HG02840 (cell line): ENCODE measurements at regions not wholly inside any gene's neighbourhood (a gene's known extent, or its start where the extent isn't known, plus 50 kb on each side); places are given as distances from the start of the nearest gene placed in this dataset.

Source experiments
- ATAC-seq: cut with Tn5 transposase; IDR thresholded peaks from one replicate; pipeline ENCODE4 v1.9.1; 2021; ENCODE audit warnings: mild to moderate bottlenecking, moderate library complexity, moderate number of reproducible peaks; ENCODE audit not compliant: unreplicated experiment, low FRiP score

GRCh38 chr18:39661856-39662366 lies 2096.3 kb upstream of the CELF4 start:
- no peak for ATAC-seq

- ATAC-seq: no peak
These were observed 2094.5 kb upstream of the CELF4 start for GRCh38 chr18:39660141-39660540.

- no peak for ATAC-seq
These were observed 2089.7 kb upstream of the CELF4 start for GRCh38 chr18:39655341-39655740.

- no peak for ATAC-seq
These were observed 2087.6 kb upstream of the CELF4 start for GRCh38 chr18:39653221-39653620.

GRCh38 chr18:39648616-39649015 lies 2083.0 kb upstream of the CELF4 start:
- no peak for ATAC-seq

GRCh38 chr18:39647627-39648534 lies 2082.3 kb upstream of the CELF4 start:
- ATAC-seq: no peak

- no peak for ATAC-seq
These were observed 2072.6 kb upstream of the CELF4 start for GRCh38 chr18:39638224-39638623.

- no peak for ATAC-seq
These were observed 2071.3 kb upstream of the CELF4 start for GRCh38 chr18:39636931-39637330.

- no peak for ATAC-seq
These were observed 2070.4 kb upstream of the CELF4 start for GRCh38 chr18:39635966-39636365.

GRCh38 chr18:39635192-39635591 lies 2069.6 kb upstream of the CELF4 start:
- no peak for ATAC-seq

GRCh38 chr18:39627936-39628335 lies 2062.3 kb upstream of the CELF4 start:
- ATAC-seq: no peak

- ATAC-seq: no peak
These were observed 2059.4 kb upstream of the CELF4 start for GRCh38 chr18:39624961-39625360.

- no peak for ATAC-seq
These were observed 2056.8 kb upstream of the CELF4 start for GRCh38 chr18:39622431-39622830.

GRCh38 chr18:39620551-39621168 lies 2055.1 kb upstream of the CELF4 start:
- no peak for ATAC-seq

GRCh38 chr18:39618265-39619003 lies 2052.8 kb upstream of the CELF4 start:
- no peak for ATAC-seq

GRCh38 chr18:39611381-39612100 lies 2045.9 kb upstream of the CELF4 start:
- no peak for ATAC-seq

- no peak for ATAC-seq
These were observed 2041.4 kb upstream of the CELF4 start for GRCh38 chr18:39607034-39607433.

GRCh38 chr18:39604836-39605235 lies 2039.2 kb upstream of the CELF4 start:
- ATAC-seq: no peak

- no peak for ATAC-seq
These were observed 2036.5 kb upstream of the CELF4 start for GRCh38 chr18:39602131-39602530.

- ATAC-seq: no peak
These were observed 2035.3 kb upstream of the CELF4 start for GRCh38 chr18:39600894-39601293.
